Breast epithelium (tissue), 3 donors: ENCODE measurements at regions not wholly inside any gene's neighbourhood (a gene's known extent, or its start where the extent isn't known, plus 50 kb on each side); places are given as distances from the start of the nearest gene placed in this dataset.

Experiments
- CTCF ChIP-seq, 3 donors: fragments of 450-650 bp; IDR thresholded peaks; one replicate each; pipeline ENCODE4 v1.5.1; 2016 to 2017; ENCODE audit warnings: antibody characterized with exemption in 3 of 3, mild to moderate bottlenecking in 3 of 3, moderate library complexity in 3 of 3
- POLR2A ChIP-seq: fragments of 450-650 bp; IDR thresholded peaks from one replicate; pipeline ENCODE4 v1.6.1; 2016; ENCODE audit warnings: antibody characterized with exemption, mild to moderate bottlenecking, moderate library complexity

- TF ChIP-seq CTCF (IDR thresholded peaks at IDR 0.05), result no peak
- no peak for TF ChIP-seq POLR2A
Observed at GRCh38 chr5:96022971-96023370, 61.3 kb upstream of the ELL2 start.
